GM23338 (cell line): ENCODE measurements at regions not wholly inside any gene's neighbourhood (a gene's known extent, or its start where the extent isn't known, plus 50 kb on each side); places are given as distances from the start of the nearest gene placed in this dataset.
"Not testable (repeated sequence)": the region's sequence is repeated elsewhere in the genome, so short reads cannot be mapped to it uniquely, and the experiment has no call there.

ENCODE experiments used
- ATAC-seq: fragments of 200-7000 bp; cut with Tn5 transposase; 3 replicates; pipeline ENCODE4 v1.9.1; 2020
- DNase-seq: peaks from one replicate; pipeline ENCODE4 v3.0.0-alpha.2; 2015; ENCODE audit warnings: low spot score
- H2AFZ ChIP-seq: fragments of 200-600 bp; sonication (generic); 2 replicates; pipeline ENCODE4 v1.8.0; 2016; ENCODE audit warnings: antibody characterized with exemption, mild to moderate bottlenecking, moderate library complexity
- H3F3A ChIP-seq: fragments of 200-600 bp; sonication (generic); replicated peaks from 2 replicates; pipeline ENCODE4 v1.8.0; 2017; ENCODE audit warnings: antibody characterized with exemption, mixed run types, low read depth
- H3K27ac ChIP-seq: fragments of 200-600 bp; sonication (generic); 2 replicates; pipeline ENCODE4 v1.6.1; 2016; ENCODE audit warnings: low read depth
- H3K27me3 ChIP-seq: fragments of 200-600 bp; sonication (generic); 2 replicates; pipeline ENCODE4 v1.8.0; 2016; ENCODE audit warnings: mild to moderate bottlenecking, mixed run types, moderate library complexity; ENCODE audit not compliant: insufficient read depth
- H3K36me3 ChIP-seq: fragments of 200-600 bp; sonication (generic); 2 replicates; pipeline ENCODE4 v1.8.0; 2016; ENCODE audit warnings: mild to moderate bottlenecking; ENCODE audit not compliant: insufficient read depth
- H3K4me1 ChIP-seq: fragments of 200-600 bp; sonication (generic); 2 replicates; pipeline ENCODE4 v1.8.0; 2016; ENCODE audit warnings: mild to moderate bottlenecking, moderate library complexity; ENCODE audit not compliant: insufficient read depth
- H3K4me2 ChIP-seq: fragments of 200-600 bp; sonication (generic); 2 replicates; pipeline ENCODE4 v1.7.1; 2017; ENCODE audit warnings: mixed run types
- H3K4me3 ChIP-seq: fragments of 200-600 bp; sonication (generic); 2 replicates; pipeline ENCODE4 v1.6.1; 2016; ENCODE audit warnings: mixed run types
- H3K79me2 ChIP-seq: fragments of 200-600 bp; sonication (generic); replicated peaks from 2 replicates; pipeline ENCODE4 v1.8.0; 2017; ENCODE audit warnings: mild to moderate bottlenecking; ENCODE audit not compliant: insufficient read depth
- H3K9me2 ChIP-seq: fragments of 200-600 bp; sonication (generic); 2 replicates; pipeline ENCODE4 v1.8.0; 2017; ENCODE audit not compliant: insufficient read depth
- H4K20me1 ChIP-seq: fragments of 200-600 bp; sonication (generic); replicated peaks from 2 replicates; pipeline ENCODE4 v1.8.0; 2017; ENCODE audit warnings: mild to moderate bottlenecking; ENCODE audit not compliant: insufficient read depth
- H3K27ac Mint-ChIP-seq: 2 replicates; pipeline ENCODE4 v1.8.0; 2020; ENCODE audit warnings: inconsistent platforms, mild to moderate bottlenecking, moderate library complexity, mixed read lengths
- H3K27me3 Mint-ChIP-seq: 3 replicates; pipeline ENCODE4 v1.8.0; 2022; ENCODE audit warnings: low read depth, mild to moderate bottlenecking, moderate library complexity, mixed read lengths, inconsistent platforms; ENCODE audit not compliant: insufficient read depth, poor library complexity
- H3K36me3 Mint-ChIP-seq: 3 replicates; pipeline ENCODE4 v1.8.0; 2021; ENCODE audit warnings: low read depth, mild to moderate bottlenecking, inconsistent platforms, moderate library complexity, mixed read lengths
- H3K4me1 Mint-ChIP-seq: 3 replicates; pipeline ENCODE4 v1.8.0; 2020; ENCODE audit warnings: mild to moderate bottlenecking, inconsistent platforms, mixed read lengths
- H3K4me3 Mint-ChIP-seq: 3 replicates; pipeline ENCODE4 v1.8.0; 2021; ENCODE audit warnings: moderate library complexity, mild to moderate bottlenecking, inconsistent platforms, mixed read lengths
- H3K9me3 Mint-ChIP-seq: 3 replicates; pipeline ENCODE4 v1.8.0; 2020; ENCODE audit warnings: moderate library complexity, mild to moderate bottlenecking, inconsistent platforms, mixed read lengths
- CREB1 ChIP-seq: fragments of 250-450 bp; sonication (Bioruptor Pico); IDR thresholded peaks from 2 replicates; pipeline ENCODE4 v1.5.0; 2020; ENCODE audit warnings: low read depth, mild to moderate bottlenecking, moderate library complexity
- REST ChIP-seq: IDR thresholded peaks from one replicate; pipeline ENCODE4 v1.6.1; 2018; ENCODE audit warnings: antibody characterized with exemption; ENCODE audit not compliant: unreplicated experiment
- STAT1 ChIP-seq: IDR thresholded peaks from one replicate; pipeline ENCODE4 v1.6.1; 2016; ENCODE audit warnings: antibody characterized with exemption; ENCODE audit not compliant: unreplicated experiment
- TF ChIP-seq, protein P1 (sequence below), 2 experiments: fragments of 200-600 bp in 1 of 2; sonication (generic) in 1 of 2; conservative IDR thresholded peaks; 2 replicates each; pipeline versions ENCODE4 v1.5.1 to v1.6.1; 2016 to 2017; ENCODE audit warnings: antibody characterized with exemption in 2 of 2, low read depth in 2 of 2, mild to moderate bottlenecking in 2 of 2, moderate library complexity in 1 of 2
- TF ChIP-seq, protein P2 (sequence below): IDR thresholded peaks from 2 replicates; pipeline ENCODE4 v1.6.1; 2016; ENCODE audit warnings: antibody characterized with exemption

DNA sequence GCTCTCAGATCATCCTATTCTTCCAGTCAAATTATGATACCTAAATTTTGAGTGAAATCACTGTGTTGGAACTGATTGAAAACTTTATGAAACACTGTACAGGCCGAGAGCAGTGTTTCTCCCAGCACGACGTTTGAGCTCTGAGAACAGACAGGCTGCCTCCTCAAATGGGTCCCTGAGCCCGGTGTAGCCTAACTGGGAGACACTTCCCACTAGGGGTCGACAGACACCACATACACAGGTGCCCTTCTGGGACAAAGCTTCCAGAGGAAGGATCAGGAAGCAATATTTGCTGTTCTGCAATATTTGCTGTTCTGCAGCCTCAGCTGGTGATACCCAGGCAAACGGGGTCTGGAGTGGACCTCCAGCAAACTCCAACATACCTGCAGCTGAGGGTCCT is 392.5 kb upstream of the PBX1 start:
- not testable (repeated sequence) for H3K27ac Mint-ChIP-seq, H3K79me2 ChIP-seq, H4K20me1 ChIP-seq, H3F3A ChIP-seq, ATAC-seq, H3K36me3 ChIP-seq, H3K4me2 ChIP-seq, H3K4me3 ChIP-seq, H3K36me3 Mint-ChIP-seq, H3K4me1 Mint-ChIP-seq, H3K27ac ChIP-seq, H3K9me2 ChIP-seq, H3K27me3 ChIP-seq, H3K27me3 Mint-ChIP-seq, H3K4me1 ChIP-seq, H2AFZ ChIP-seq, H3K4me3 Mint-ChIP-seq
- DNase-seq: peak; percentile 38
- H3K9me3 Mint-ChIP-seq: peaks cover 17% of the 10 kb centered on the region
- TF ChIP-seq, protein P1, sequence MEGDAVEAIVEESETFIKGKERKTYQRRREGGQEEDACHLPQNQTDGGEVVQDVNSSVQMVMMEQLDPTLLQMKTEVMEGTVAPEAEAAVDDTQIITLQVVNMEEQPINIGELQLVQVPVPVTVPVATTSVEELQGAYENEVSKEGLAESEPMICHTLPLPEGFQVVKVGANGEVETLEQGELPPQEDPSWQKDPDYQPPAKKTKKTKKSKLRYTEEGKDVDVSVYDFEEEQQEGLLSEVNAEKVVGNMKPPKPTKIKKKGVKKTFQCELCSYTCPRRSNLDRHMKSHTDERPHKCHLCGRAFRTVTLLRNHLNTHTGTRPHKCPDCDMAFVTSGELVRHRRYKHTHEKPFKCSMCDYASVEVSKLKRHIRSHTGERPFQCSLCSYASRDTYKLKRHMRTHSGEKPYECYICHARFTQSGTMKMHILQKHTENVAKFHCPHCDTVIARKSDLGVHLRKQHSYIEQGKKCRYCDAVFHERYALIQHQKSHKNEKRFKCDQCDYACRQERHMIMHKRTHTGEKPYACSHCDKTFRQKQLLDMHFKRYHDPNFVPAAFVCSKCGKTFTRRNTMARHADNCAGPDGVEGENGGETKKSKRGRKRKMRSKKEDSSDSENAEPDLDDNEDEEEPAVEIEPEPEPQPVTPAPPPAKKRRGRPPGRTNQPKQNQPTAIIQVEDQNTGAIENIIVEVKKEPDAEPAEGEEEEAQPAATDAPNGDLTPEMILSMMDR (conservative IDR thresholded peaks at IDR 0.05; ENCODE audit: low read depth in 2 of 2): peak; percentile 41 to 69

- H3K9me3 Mint-ChIP-seq: no peaks in the 10 kb centered on the region; the same call in 2 of the 3 replicates
- no peak overlapping the region for H3K27ac Mint-ChIP-seq
- DNase-seq (no peak), ATAC-seq (no peak)
- Histone ChIP-seq H3K27me3 (no peaks in the 10 kb centered on the region), H3K4me3 (no peak overlapping the region), H3K4me2 (no peak overlapping the region), H3K9me2 (no peaks in the 10 kb centered on the region), H3K27ac (no peak overlapping the region), H3F3A (no peaks in the 10 kb centered on the region), H3K36me3 (no peaks in the 10 kb centered on the region), H3K4me1 (no peaks in the 10 kb centered on the region; the same call in 1 of the 2 replicates), H2AFZ (no peak overlapping the region), H3K79me2 (no peaks in the 10 kb centered on the region), H4K20me1 (no peaks in the 10 kb centered on the region)
- no peaks in the 10 kb centered on the region for H3K4me1 Mint-ChIP-seq
- TF ChIP-seq CREB1 (CRISPR knock-in tag) (no peak), STAT1 (no peak)
- no peaks in the 10 kb centered on the region for H3K36me3 Mint-ChIP-seq
- peaks cover 2% of the 10 kb centered on the region for H3K27me3 Mint-ChIP-seq
- H3K4me3 Mint-ChIP-seq: no peak overlapping the region
Observed at GRCh38 chr1:164177118-164177517, 381.9 kb upstream of the PBX1 start.

DNA sequence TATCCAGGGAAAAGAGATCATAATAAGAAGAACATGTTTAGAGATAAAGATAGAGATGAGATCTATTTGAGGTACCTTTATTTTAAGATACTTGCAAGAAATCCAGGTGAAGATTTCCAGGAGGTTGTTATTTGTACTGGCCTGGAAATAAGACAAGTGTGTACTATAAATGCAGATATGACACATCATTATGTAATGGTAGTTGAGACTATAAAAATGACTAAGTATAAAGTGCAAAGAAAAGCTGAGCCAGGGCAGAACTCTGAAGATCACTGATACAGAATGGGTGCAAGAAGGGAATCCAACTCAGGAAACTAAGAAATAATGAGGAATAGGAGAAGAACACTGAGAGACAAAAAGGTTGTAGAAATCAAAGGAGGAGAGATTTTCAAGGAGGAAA is 378.2 kb upstream of the PBX1 start:
- Mint-ChIP-seq H3K4me3 (no peak overlapping the region), H3K27ac (no peak overlapping the region), H3K36me3 (no peaks in the 10 kb centered on the region), H3K9me3 (no peaks in the 10 kb centered on the region; the same call in 2 of the 3 replicates), H3K27me3 (peaks cover 2% of the 10 kb centered on the region), H3K4me1 (no peaks in the 10 kb centered on the region)
- no peaks in the 10 kb centered on the region for H3F3A ChIP-seq
- TF ChIP-seq, protein P2, sequence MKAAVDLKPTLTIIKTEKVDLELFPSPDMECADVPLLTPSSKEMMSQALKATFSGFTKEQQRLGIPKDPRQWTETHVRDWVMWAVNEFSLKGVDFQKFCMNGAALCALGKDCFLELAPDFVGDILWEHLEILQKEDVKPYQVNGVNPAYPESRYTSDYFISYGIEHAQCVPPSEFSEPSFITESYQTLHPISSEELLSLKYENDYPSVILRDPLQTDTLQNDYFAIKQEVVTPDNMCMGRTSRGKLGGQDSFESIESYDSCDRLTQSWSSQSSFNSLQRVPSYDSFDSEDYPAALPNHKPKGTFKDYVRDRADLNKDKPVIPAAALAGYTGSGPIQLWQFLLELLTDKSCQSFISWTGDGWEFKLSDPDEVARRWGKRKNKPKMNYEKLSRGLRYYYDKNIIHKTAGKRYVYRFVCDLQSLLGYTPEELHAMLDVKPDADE: no peak
- TF ChIP-seq REST: no peak
- DNase-seq (no peak), ATAC-seq (no peak)
- H3K27ac ChIP-seq: no peak overlapping the region
- H3K27me3 ChIP-seq: no peaks in the 10 kb centered on the region
- no peak overlapping the region for H3K4me3 ChIP-seq
- H2AFZ ChIP-seq: no peak overlapping the region
- H4K20me1 ChIP-seq: no peaks in the 10 kb centered on the region
- no peaks in the 10 kb centered on the region for H3K9me2 ChIP-seq
- H3K79me2 ChIP-seq: no peaks in the 10 kb centered on the region
- H3K36me3 ChIP-seq: no peaks in the 10 kb centered on the region
- H3K4me2 ChIP-seq: no peak overlapping the region
- H3K4me1 ChIP-seq: no peaks in the 10 kb centered on the region
